ENCODE measurements at regions not wholly inside any gene's neighbourhood (a gene's known extent, or its start where the extent isn't known, plus 50 kb on each side); places are given as distances from the start of the nearest gene placed in this dataset.
"Not testable (repeated sequence)": the region's sequence is repeated elsewhere in the genome, so short reads cannot be mapped to it uniquely, and the experiment has no call there.

GRCh38 chr14:51366460-51366859 is 126.4 kb downstream of the TMX1 start:
- not testable (repeated sequence) for TF ChIP-seq EZH2 (IDR thresholded peaks at IDR 0.05; ENCODE audit: insufficient read depth, poor library complexity, severe bottlenecking); EZH2phosphoT487 (IDR thresholded peaks at IDR 0.05; ENCODE audit: insufficient read depth, low read depth)
